ENCODE measurements at regions not wholly inside any gene's neighbourhood (a gene's known extent, or its start where the extent isn't known, plus 50 kb on each side); places are given as distances from the start of the nearest gene placed in this dataset.

GRCh38 chr13:72072261-72072660 is 205.3 kb upstream of the DACH1 start:
- Histone ChIP-seq H3K27me3 (ENCODE audit: insufficient read depth, low read length) (0 out of 2 replicates have a peak, but pooled peaks cover 4% of the 10 kb centered on the region), H2AFZ (ENCODE audit: low read length) (no peak overlapping the region), H3K27ac (ENCODE audit: low read depth, low read length, poor library complexity, severe bottlenecking) (no peak overlapping the region), H3K4me3 (ENCODE audit: low read depth, low read length, poor library complexity, severe bottlenecking) (no peak overlapping the region), H3F3A (ENCODE audit: insufficient read depth, low read length) (no peaks in the 10 kb centered on the region), H3K36me3 (ENCODE audit: insufficient read depth, low read length) (no peaks in the 10 kb centered on the region), H3K4me1 (ENCODE audit: insufficient read depth, low read length, severe bottlenecking) (no peaks in the 10 kb centered on the region), H3K9me2 (ENCODE audit: low read depth, low read length) (no peaks in the 10 kb centered on the region), H3K4me2 (ENCODE audit: low read length) (no peak overlapping the region), H4K20me1 (ENCODE audit: insufficient read depth, low read length) (no peaks in the 10 kb centered on the region), H3K9me3 (ENCODE audit: low read length) (no peaks in the 10 kb centered on the region), H3K79me2 (ENCODE audit: insufficient read depth, low read length) (no peaks in the 10 kb centered on the region), H3K9ac (ENCODE audit: low read length) (no peak overlapping the region)
- TF ChIP-seq, protein P1, sequence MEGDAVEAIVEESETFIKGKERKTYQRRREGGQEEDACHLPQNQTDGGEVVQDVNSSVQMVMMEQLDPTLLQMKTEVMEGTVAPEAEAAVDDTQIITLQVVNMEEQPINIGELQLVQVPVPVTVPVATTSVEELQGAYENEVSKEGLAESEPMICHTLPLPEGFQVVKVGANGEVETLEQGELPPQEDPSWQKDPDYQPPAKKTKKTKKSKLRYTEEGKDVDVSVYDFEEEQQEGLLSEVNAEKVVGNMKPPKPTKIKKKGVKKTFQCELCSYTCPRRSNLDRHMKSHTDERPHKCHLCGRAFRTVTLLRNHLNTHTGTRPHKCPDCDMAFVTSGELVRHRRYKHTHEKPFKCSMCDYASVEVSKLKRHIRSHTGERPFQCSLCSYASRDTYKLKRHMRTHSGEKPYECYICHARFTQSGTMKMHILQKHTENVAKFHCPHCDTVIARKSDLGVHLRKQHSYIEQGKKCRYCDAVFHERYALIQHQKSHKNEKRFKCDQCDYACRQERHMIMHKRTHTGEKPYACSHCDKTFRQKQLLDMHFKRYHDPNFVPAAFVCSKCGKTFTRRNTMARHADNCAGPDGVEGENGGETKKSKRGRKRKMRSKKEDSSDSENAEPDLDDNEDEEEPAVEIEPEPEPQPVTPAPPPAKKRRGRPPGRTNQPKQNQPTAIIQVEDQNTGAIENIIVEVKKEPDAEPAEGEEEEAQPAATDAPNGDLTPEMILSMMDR (IDR thresholded peaks at IDR 0.05; ENCODE audit: low read length): no peak
- no peak for TF ChIP-seq EZH2 (IDR thresholded peaks at IDR 0.05; ENCODE audit: borderline replicate concordance, low read length)

DNA sequence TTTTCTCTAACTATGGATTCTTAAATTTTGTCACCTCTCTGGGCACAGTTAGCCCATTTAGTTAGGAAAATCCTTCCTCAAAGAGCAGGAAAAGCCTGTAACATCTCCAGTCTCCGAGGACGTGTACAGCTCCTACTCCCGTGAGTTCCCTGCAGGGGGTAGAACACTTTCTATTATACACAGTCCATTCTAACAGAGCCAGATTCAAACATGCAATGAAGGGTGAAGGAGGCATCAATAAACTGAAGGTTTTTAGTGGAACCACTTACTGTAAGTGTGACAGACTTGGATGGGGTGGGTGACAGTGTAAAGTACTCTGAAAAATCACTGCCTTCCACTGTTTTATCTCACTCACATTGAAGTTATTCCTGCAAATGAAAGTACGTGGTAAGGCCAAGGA is 204.7 kb upstream of the DACH1 start:
- Histone ChIP-seq H3K79me2 (ENCODE audit: insufficient read depth, low read length) (no peaks in the 10 kb centered on the region), H2AFZ (ENCODE audit: low read length) (no peak overlapping the region), H3K27me3 (ENCODE audit: insufficient read depth, low read length) (0 out of 2 replicates have a peak, but pooled peaks cover 4% of the 10 kb centered on the region), H3F3A (ENCODE audit: insufficient read depth, low read length) (no peaks in the 10 kb centered on the region), H3K9me3 (ENCODE audit: low read length) (no peaks in the 10 kb centered on the region), H3K36me3 (ENCODE audit: insufficient read depth, low read length) (no peaks in the 10 kb centered on the region), H3K4me3 (ENCODE audit: low read depth, low read length, poor library complexity, severe bottlenecking) (no peak overlapping the region), H3K27ac (ENCODE audit: low read depth, low read length, poor library complexity, severe bottlenecking) (no peak overlapping the region), H4K20me1 (ENCODE audit: insufficient read depth, low read length) (no peaks in the 10 kb centered on the region), H3K4me1 (ENCODE audit: insufficient read depth, low read length, severe bottlenecking) (no peaks in the 10 kb centered on the region), H3K9me2 (ENCODE audit: low read depth, low read length) (no peaks in the 10 kb centered on the region), H3K9ac (ENCODE audit: low read length) (no peak overlapping the region), H3K4me2 (ENCODE audit: low read length) (no peak overlapping the region)
- no peak for TF ChIP-seq EZH2 (IDR thresholded peaks at IDR 0.05; ENCODE audit: borderline replicate concordance, low read length)
- TF ChIP-seq, protein P1 (IDR thresholded peaks at IDR 0.05; ENCODE audit: low read length): no peak

DNA sequence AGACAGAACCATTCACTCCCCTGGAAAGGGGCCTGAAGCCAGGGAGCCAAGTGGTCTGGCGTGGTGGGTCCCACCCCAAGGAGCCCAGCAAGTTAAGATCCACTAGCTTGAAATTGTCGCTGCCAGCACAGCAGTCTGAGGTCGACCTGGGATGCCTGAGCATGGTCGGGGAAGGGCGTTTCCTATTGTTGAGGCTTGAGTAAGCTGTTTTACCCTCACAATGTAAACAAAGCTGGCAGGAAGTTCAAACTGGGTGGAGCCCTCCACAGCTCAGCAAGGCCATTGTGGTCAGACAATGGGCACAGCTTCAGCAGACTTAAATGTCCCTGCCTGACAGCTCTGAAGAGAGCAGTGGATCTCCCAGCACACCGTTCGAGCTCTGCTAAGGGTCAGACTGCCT is 195.6 kb upstream of the DACH1 start:
- Histone ChIP-seq H3K27me3 (ENCODE audit: insufficient read depth, low read length) (no peaks in the 10 kb centered on the region), H3K4me3 (ENCODE audit: low read depth, low read length, poor library complexity, severe bottlenecking) (no peak overlapping the region), H2AFZ (ENCODE audit: low read length) (no peak overlapping the region), H3K79me2 (ENCODE audit: insufficient read depth, low read length) (no peaks in the 10 kb centered on the region), H3K9ac (ENCODE audit: low read length) (no peak overlapping the region), H3F3A (ENCODE audit: insufficient read depth, low read length) (no peaks in the 10 kb centered on the region), H3K4me2 (ENCODE audit: low read length) (no peak overlapping the region), H3K9me3 (ENCODE audit: low read length) (no peaks in the 10 kb centered on the region), H4K20me1 (ENCODE audit: insufficient read depth, low read length) (no peaks in the 10 kb centered on the region), H3K36me3 (ENCODE audit: insufficient read depth, low read length) (no peaks in the 10 kb centered on the region), H3K27ac (ENCODE audit: low read depth, low read length, poor library complexity, severe bottlenecking) (no peak overlapping the region), H3K4me1 (ENCODE audit: insufficient read depth, low read length, severe bottlenecking) (no peaks in the 10 kb centered on the region), H3K9me2 (ENCODE audit: low read depth, low read length) (no peaks in the 10 kb centered on the region)
- TF ChIP-seq EZH2 (IDR thresholded peaks at IDR 0.05; ENCODE audit: borderline replicate concordance, low read length): no peak
- TF ChIP-seq, protein P1 (IDR thresholded peaks at IDR 0.05; ENCODE audit: low read length): no peak

Data from OCI-LY1 (cell line).